ENCODE measurements at regions not wholly inside any gene's neighbourhood (a gene's known extent, or its start where the extent isn't known, plus 50 kb on each side); places are given as distances from the start of the nearest gene placed in this dataset.

GRCh38 chr7:156162451-156162850, 350.2 kb upstream of the SHH start:
- no TSS peak for BruUV-seq (replicated peaks)
- TF ChIP-seq CTCF (IDR thresholded peaks at IDR 0.05; ENCODE audit: unreplicated experiment) = no peak
- H3K4me3 Mint-ChIP-seq (ENCODE audit: unreplicated experiment) = no peak overlapping the region
- no peaks in the 10 kb centered on the region for H3K4me1 Mint-ChIP-seq (ENCODE audit: insufficient read depth, unreplicated experiment)
- intact Hi-C loops (cut with micrococcal nuclease) = no loop called here
- ChIA-PET POLR2A (no interaction called here), CTCF (no interaction called here)
- H3K9me3 Mint-ChIP-seq (ENCODE audit: unreplicated experiment) = no peaks in the 10 kb centered on the region
- H3K27ac Mint-ChIP-seq (ENCODE audit: low read depth, unreplicated experiment) = no peak overlapping the region
- H3K36me3 Mint-ChIP-seq (ENCODE audit: insufficient read depth, unreplicated experiment) = no peaks in the 10 kb centered on the region
- DNase-seq (ENCODE audit: unreplicated experiment) = no peak
- peaks cover 54% of the 10 kb centered on the region for H3K27me3 Mint-ChIP-seq (ENCODE audit: insufficient read depth, unreplicated experiment)

- POLR2A ChIA-PET = no interaction called here
- BruUV-seq (replicated peaks) = no TSS peak
- intact Hi-C loops (cut with micrococcal nuclease) = no loop called here
- no peaks in the 10 kb centered on the region for H3K9me3 Mint-ChIP-seq (ENCODE audit: unreplicated experiment)
- CTCF ChIA-PET = no interaction called here
- peaks cover 38% of the 10 kb centered on the region for H3K27me3 Mint-ChIP-seq (ENCODE audit: insufficient read depth, unreplicated experiment)
- H3K4me3 Mint-ChIP-seq (ENCODE audit: unreplicated experiment) = no peak overlapping the region
- peaks cover 11% of the 10 kb centered on the region for H3K4me1 Mint-ChIP-seq (ENCODE audit: insufficient read depth, unreplicated experiment)
- DNase-seq (ENCODE audit: unreplicated experiment) = peak; percentile 33
- H3K27ac Mint-ChIP-seq (ENCODE audit: low read depth, unreplicated experiment) = no peak overlapping the region
- H3K36me3 Mint-ChIP-seq (ENCODE audit: insufficient read depth, unreplicated experiment) = no peaks in the 10 kb centered on the region
- no peak for TF ChIP-seq CTCF (IDR thresholded peaks at IDR 0.05; ENCODE audit: unreplicated experiment)
These were observed 348.5 kb upstream of the SHH start for GRCh38 chr7:156160811-156161210.

- ChIA-PET POLR2A (no interaction called here), CTCF (interaction anchor here (0.6 to 1.0 kb wide), 3 partner anchors 9 to 342 kb away, joined by 3 read pairs; no protein-coding TSS in a partner anchor)
- H3K4me1 Mint-ChIP-seq (ENCODE audit: insufficient read depth, unreplicated experiment) = peaks cover 11% of the 10 kb centered on the region
- no peak for TF ChIP-seq CTCF (IDR thresholded peaks at IDR 0.05; ENCODE audit: unreplicated experiment)
- no peaks in the 10 kb centered on the region for H3K9me3 Mint-ChIP-seq (ENCODE audit: unreplicated experiment)
- no peak overlapping the region for H3K27ac Mint-ChIP-seq (ENCODE audit: low read depth, unreplicated experiment)
- peaks cover 17% of the 10 kb centered on the region for H3K27me3 Mint-ChIP-seq (ENCODE audit: insufficient read depth, unreplicated experiment)
- DNase-seq (ENCODE audit: unreplicated experiment) = no peak
- no peak overlapping the region for H3K4me3 Mint-ChIP-seq (ENCODE audit: unreplicated experiment)
- BruUV-seq (replicated peaks) = no TSS peak
- intact Hi-C loops (cut with micrococcal nuclease) = no loop called here
- no peaks in the 10 kb centered on the region for H3K36me3 Mint-ChIP-seq (ENCODE audit: insufficient read depth, unreplicated experiment)
These were observed 346.4 kb upstream of the SHH start for GRCh38 chr7:156158693-156159092.

GRCh38 chr7:156158213-156158612, 345.9 kb upstream of the SHH start:
- Mint-ChIP-seq H3K27me3 (ENCODE audit: insufficient read depth, unreplicated experiment) (peaks cover 12% of the 10 kb centered on the region), H3K36me3 (ENCODE audit: insufficient read depth, unreplicated experiment) (no peaks in the 10 kb centered on the region), H3K9me3 (ENCODE audit: unreplicated experiment) (no peaks in the 10 kb centered on the region), H3K4me3 (ENCODE audit: unreplicated experiment) (no peak overlapping the region), H3K4me1 (ENCODE audit: insufficient read depth, unreplicated experiment) (peaks cover 11% of the 10 kb centered on the region), H3K27ac (ENCODE audit: low read depth, unreplicated experiment) (no peak overlapping the region)
- no peak for DNase-seq (ENCODE audit: unreplicated experiment)
- ChIA-PET POLR2A (no interaction called here), CTCF (interaction anchor here (0.6 to 2.5 kb wide), 4 partner anchors 8 to 359 kb away, joined by 3 to 10 read pairs (median 4); no protein-coding TSS in a partner anchor)
- no TSS peak for BruUV-seq (replicated peaks)
- intact Hi-C loops (cut with micrococcal nuclease) = no loop called here
- no peak for TF ChIP-seq CTCF (IDR thresholded peaks at IDR 0.05; ENCODE audit: unreplicated experiment)

Data from MCF 10A (cell line).